GM12892 (cell line): ENCODE measurements at regions not wholly inside any gene's neighbourhood (a gene's known extent, or its start where the extent isn't known, plus 50 kb on each side); places are given as distances from the start of the nearest gene placed in this dataset.

ENCODE experiments used
- POLR2A ChIP-seq: IDR thresholded peaks from 2 replicates; pipeline ENCODE4 v1.6.1; 2011; ENCODE audit warnings: low read depth, low read length, control low read depth
- POLR2AphosphoS5 ChIP-seq: IDR thresholded peaks from 2 replicates; pipeline ENCODE4 v1.6.1; 2011; ENCODE audit warnings: low read depth, low read length, control low read depth
- TAF1 ChIP-seq: IDR thresholded peaks from 2 replicates; pipeline ENCODE4 v1.6.1; 2011; ENCODE audit warnings: low read depth, mild to moderate bottlenecking, control low read depth, low read length, borderline replicate concordance

- TF ChIP-seq POLR2A (no peak), POLR2AphosphoS5 (no peak), TAF1 (no peak)
Observed at GRCh38 chr3:6039971-6040370, 820.9 kb upstream of the GRM7 start.
